Caco-2 (cell line): ENCODE measurements at regions not wholly inside any gene's neighbourhood (a gene's known extent, or its start where the extent isn't known, plus 50 kb on each side); places are given as distances from the start of the nearest gene placed in this dataset.

Experiments
- BruUV-seq: library from RNA; stranded (reverse); fragments of 400-500 nt; replicated peaks from 2 replicates; lab custom pipeline; 2021; lab: Mats Ljungman, UMichigan
- CTCF ChIA-PET: fragments of 300-600 bp; sonication (Branson Sonifier 250); formaldehyde crosslinking; loops from one replicate; lab custom pipeline; 2022; ENCODE audit warnings: antibody characterized with exemption; lab: Charles Lee
- POLR2A ChIA-PET: fragments of 300-600 bp; sonication (Branson Sonifier 250); formaldehyde crosslinking; loops from one replicate; lab custom pipeline; 2022; ENCODE audit warnings: antibody characterized with exemption; lab: Charles Lee
- DNase-seq, 2 experiments: peaks; one replicate each; pipeline versions ENCODE4 v3.0.0 to v3.0.0-alpha.2; 2020 to 2022
- H3K27me3 ChIP-seq: replicated peaks from 2 replicates; pipeline ENCODE4 v1.6.0; 2011; ENCODE audit warnings: low read length; ENCODE audit not compliant: control insufficient read depth, insufficient read depth
- H3K36me3 ChIP-seq: 2 replicates; pipeline ENCODE4 v1.5.1; 2011; ENCODE audit warnings: low read length; ENCODE audit not compliant: control insufficient read depth, insufficient read depth
- H3K4me1 ChIP-seq: fragments of 250-450 bp; sonication (Bioruptor Pico); 2 replicates; pipeline ENCODE4 v1.5.1; 2020; ENCODE audit warnings: mild to moderate bottlenecking
- H3K4me3 ChIP-seq: 2 replicates; pipeline ENCODE4 v1.5.1; 2011; ENCODE audit warnings: low read depth, mild to moderate bottlenecking, control low read depth, low read length
- H3K9me3 ChIP-seq: fragments of 250-450 bp; sonication (Bioruptor Pico); 2 replicates; pipeline ENCODE4 v1.5.1; 2020; ENCODE audit warnings: mild to moderate bottlenecking, moderate library complexity
- H3K27ac Mint-ChIP-seq: one replicate; pipeline ENCODE4 v1.8.0; 2022; ENCODE audit warnings: mixed read lengths; ENCODE audit not compliant: unreplicated experiment
- H3K27me3 Mint-ChIP-seq: one replicate; pipeline ENCODE4 v1.8.0; 2022; ENCODE audit warnings: mixed read lengths; ENCODE audit not compliant: insufficient read depth, unreplicated experiment
- H3K36me3 Mint-ChIP-seq: one replicate; pipeline ENCODE4 v1.8.0; 2022; ENCODE audit warnings: mild to moderate bottlenecking, mixed read lengths; ENCODE audit not compliant: insufficient read depth, unreplicated experiment
- H3K4me1 Mint-ChIP-seq: one replicate; pipeline ENCODE4 v1.8.0; 2022; ENCODE audit warnings: low read depth, mixed read lengths; ENCODE audit not compliant: unreplicated experiment
- H3K4me3 Mint-ChIP-seq: one replicate; pipeline ENCODE4 v1.8.0; 2022; ENCODE audit warnings: mild to moderate bottlenecking, moderate library complexity, mixed read lengths; ENCODE audit not compliant: unreplicated experiment
- H3K9me3 Mint-ChIP-seq: one replicate; pipeline ENCODE4 v1.8.0; 2022; ENCODE audit warnings: mixed read lengths; ENCODE audit not compliant: unreplicated experiment
- intact Hi-C: fragments of 100-400 bp; cut with micrococcal nuclease; formaldehyde crosslinking; loops from one replicate; pipeline ENCODE4 v1.10.0; 2022; ENCODE audit not compliant: unreplicated experiment
- TF ChIP-seq, protein P1 (sequence below), 2 experiments: fragments of 200-600 bp in 1 of 2; IDR thresholded peaks; 1 replicate in 1 of 2; 2 replicates in 1 of 2; pipeline versions ENCODE4 v1.5.1 to v1.8.0; 2011 to 2022; ENCODE audit warnings: antibody characterized with exemption in 1 of 2, control low read depth in 1 of 2, inconsistent platforms in 1 of 2, low read depth in 1 of 2, low read length in 1 of 2, mild to moderate bottlenecking in 1 of 2, moderate library complexity in 1 of 2; ENCODE audit not compliant: insufficient read depth in 1 of 2, severe bottlenecking in 1 of 2, unreplicated experiment in 1 of 2

DNA sequence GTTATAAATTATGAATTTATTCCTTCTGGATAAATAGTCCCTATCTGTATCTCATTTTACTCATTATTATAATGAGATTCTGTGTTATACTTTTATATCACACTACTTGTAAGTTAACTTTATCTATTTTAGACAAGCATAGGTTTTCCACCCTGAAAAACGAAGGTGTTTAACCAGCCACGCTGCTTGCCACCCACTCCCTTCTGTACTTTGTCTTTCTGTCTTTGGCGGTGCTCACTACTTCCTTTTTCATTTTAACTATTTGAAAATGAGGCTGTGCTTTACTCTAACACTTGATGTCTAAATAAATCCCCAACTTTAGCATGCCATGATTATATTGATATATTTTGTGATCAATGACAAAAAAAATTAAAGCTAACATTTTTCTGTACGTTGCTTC lies 952.9 kb downstream of the DNAJB9 start:
- Histone ChIP-seq H3K4me3 (no peak overlapping the region), H3K36me3 (no peaks in the 10 kb centered on the region), H3K27me3 (no peaks in the 10 kb centered on the region), H3K4me1 (no peaks in the 10 kb centered on the region), H3K9me3 (no peaks in the 10 kb centered on the region)
- ChIA-PET POLR2A (no interaction called here), CTCF (no interaction called here)
- no TSS peak for BruUV-seq
- Mint-ChIP-seq H3K4me3 (no peak overlapping the region), H3K27me3 (no peaks in the 10 kb centered on the region), H3K4me1 (no peaks in the 10 kb centered on the region), H3K27ac (no peak overlapping the region), H3K36me3 (no peaks in the 10 kb centered on the region), H3K9me3 (no peaks in the 10 kb centered on the region)
- TF ChIP-seq, protein P1, sequence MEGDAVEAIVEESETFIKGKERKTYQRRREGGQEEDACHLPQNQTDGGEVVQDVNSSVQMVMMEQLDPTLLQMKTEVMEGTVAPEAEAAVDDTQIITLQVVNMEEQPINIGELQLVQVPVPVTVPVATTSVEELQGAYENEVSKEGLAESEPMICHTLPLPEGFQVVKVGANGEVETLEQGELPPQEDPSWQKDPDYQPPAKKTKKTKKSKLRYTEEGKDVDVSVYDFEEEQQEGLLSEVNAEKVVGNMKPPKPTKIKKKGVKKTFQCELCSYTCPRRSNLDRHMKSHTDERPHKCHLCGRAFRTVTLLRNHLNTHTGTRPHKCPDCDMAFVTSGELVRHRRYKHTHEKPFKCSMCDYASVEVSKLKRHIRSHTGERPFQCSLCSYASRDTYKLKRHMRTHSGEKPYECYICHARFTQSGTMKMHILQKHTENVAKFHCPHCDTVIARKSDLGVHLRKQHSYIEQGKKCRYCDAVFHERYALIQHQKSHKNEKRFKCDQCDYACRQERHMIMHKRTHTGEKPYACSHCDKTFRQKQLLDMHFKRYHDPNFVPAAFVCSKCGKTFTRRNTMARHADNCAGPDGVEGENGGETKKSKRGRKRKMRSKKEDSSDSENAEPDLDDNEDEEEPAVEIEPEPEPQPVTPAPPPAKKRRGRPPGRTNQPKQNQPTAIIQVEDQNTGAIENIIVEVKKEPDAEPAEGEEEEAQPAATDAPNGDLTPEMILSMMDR (IDR thresholded peaks at IDR 0.05; ENCODE audit: insufficient read depth in 1 of 2, low read depth in 1 of 2, low read length in 1 of 2, severe bottlenecking in 1 of 2, unreplicated experiment in 1 of 2): no peak
- no peak for DNase-seq
- intact Hi-C loops: no loop called here

DNA sequence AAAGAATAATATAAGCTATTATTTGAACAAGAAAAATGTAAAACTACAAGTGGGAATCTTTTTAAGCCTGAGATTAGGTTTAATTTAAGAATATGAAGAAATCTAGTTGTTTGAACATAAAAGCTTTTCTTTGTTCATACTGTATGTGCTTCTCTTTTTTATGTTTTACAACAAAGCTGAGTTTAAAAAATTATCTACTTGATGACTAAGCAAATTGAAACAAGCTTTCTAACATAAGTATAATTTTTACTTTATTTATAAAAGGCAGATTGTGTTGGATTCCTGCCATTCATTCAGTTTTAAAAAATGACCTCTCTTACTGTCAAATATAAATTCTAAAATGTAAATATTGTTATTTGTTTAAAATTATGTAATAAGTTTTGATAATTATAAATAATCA lies 958.2 kb downstream of the DNAJB9 start:
- Histone ChIP-seq H3K4me1 (no peaks in the 10 kb centered on the region), H3K4me3 (no peak overlapping the region), H3K27me3 (no peaks in the 10 kb centered on the region), H3K36me3 (no peaks in the 10 kb centered on the region), H3K9me3 (no peaks in the 10 kb centered on the region)
- Mint-ChIP-seq H3K9me3 (no peaks in the 10 kb centered on the region), H3K27ac (no peak overlapping the region), H3K27me3 (no peaks in the 10 kb centered on the region), H3K4me1 (no peaks in the 10 kb centered on the region), H3K36me3 (no peaks in the 10 kb centered on the region), H3K4me3 (no peak overlapping the region)
- POLR2A ChIA-PET: no interaction called here
- DNase-seq: no peak
- BruUV-seq: no TSS peak
- CTCF ChIA-PET: no interaction called here
- intact Hi-C loops: no loop called here
- TF ChIP-seq, protein P1 (IDR thresholded peaks at IDR 0.05; ENCODE audit: insufficient read depth in 1 of 2, low read depth in 1 of 2, low read length in 1 of 2, severe bottlenecking in 1 of 2, unreplicated experiment in 1 of 2): no peak

- Histone ChIP-seq H3K4me3 (no peak overlapping the region), H3K27me3 (no peaks in the 10 kb centered on the region), H3K4me1 (no peaks in the 10 kb centered on the region), H3K9me3 (no peaks in the 10 kb centered on the region), H3K36me3 (no peaks in the 10 kb centered on the region)
- Mint-ChIP-seq H3K9me3 (no peaks in the 10 kb centered on the region), H3K4me3 (no peak overlapping the region), H3K27ac (no peak overlapping the region), H3K36me3 (no peaks in the 10 kb centered on the region), H3K27me3 (no peaks in the 10 kb centered on the region), H3K4me1 (no peaks in the 10 kb centered on the region)
- BruUV-seq: no TSS peak
- ChIA-PET POLR2A (no interaction called here), CTCF (interaction anchor here (0.7 kb wide), 1 partner anchor 118 kb away, joined by 3 read pairs; no protein-coding TSS in a partner anchor)
- DNase-seq: no peak
- TF ChIP-seq, protein P1 (IDR thresholded peaks at IDR 0.05; ENCODE audit: insufficient read depth in 1 of 2, low read depth in 1 of 2, low read length in 1 of 2, severe bottlenecking in 1 of 2, unreplicated experiment in 1 of 2): no peak
- intact Hi-C loops: no loop called here
Observed at GRCh38 chr7:109529712-109530111, 960.0 kb downstream of the DNAJB9 start.
